ENCODE measurements at regions not wholly inside any gene's neighbourhood (a gene's known extent, or its start where the extent isn't known, plus 50 kb on each side); places are given as distances from the start of the nearest gene placed in this dataset.
A peak's percentile ranks its signal among the peaks of the same experiment; 100 is the strongest.

- TF ChIP-seq, protein P1, sequence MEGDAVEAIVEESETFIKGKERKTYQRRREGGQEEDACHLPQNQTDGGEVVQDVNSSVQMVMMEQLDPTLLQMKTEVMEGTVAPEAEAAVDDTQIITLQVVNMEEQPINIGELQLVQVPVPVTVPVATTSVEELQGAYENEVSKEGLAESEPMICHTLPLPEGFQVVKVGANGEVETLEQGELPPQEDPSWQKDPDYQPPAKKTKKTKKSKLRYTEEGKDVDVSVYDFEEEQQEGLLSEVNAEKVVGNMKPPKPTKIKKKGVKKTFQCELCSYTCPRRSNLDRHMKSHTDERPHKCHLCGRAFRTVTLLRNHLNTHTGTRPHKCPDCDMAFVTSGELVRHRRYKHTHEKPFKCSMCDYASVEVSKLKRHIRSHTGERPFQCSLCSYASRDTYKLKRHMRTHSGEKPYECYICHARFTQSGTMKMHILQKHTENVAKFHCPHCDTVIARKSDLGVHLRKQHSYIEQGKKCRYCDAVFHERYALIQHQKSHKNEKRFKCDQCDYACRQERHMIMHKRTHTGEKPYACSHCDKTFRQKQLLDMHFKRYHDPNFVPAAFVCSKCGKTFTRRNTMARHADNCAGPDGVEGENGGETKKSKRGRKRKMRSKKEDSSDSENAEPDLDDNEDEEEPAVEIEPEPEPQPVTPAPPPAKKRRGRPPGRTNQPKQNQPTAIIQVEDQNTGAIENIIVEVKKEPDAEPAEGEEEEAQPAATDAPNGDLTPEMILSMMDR (IDR thresholded peaks at IDR 0.05), result no peak
- Mint-ChIP-seq H3K27me3 (ENCODE audit: low read depth, poor library complexity) (peaks cover 29% of the 10 kb centered on the region), H3K36me3 (ENCODE audit: low read depth) (no peaks in the 10 kb centered on the region), H3K4me3 (no peak overlapping the region), H3K27ac (peak overlapping the region; percentile 9), H3K4me1 (peaks cover 43% of the 10 kb centered on the region), H3K9me3 (no peaks in the 10 kb centered on the region)
- DNase-seq, result no peak
Measured at GRCh38 chr5:171509467-171509866, 90.0 kb downstream of the FGF18 start.

DNA sequence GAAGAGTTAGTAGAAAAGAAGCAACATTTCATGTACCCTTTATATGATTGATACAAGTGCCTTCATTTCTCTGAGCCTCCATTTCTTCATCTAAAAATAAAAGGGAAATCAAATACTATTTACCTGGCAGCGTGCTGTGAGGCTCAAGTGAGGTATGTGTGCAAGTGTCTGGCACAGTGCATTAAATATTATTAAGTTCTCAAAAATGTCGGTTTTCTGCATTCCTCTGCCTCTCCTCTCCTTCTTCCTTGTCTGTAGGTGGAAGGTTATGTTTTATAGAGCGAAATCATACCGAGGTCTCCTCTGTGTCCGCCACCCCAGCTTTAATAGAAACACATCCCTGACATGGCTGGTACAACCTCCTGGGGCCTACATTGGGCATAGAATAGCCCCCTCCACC lies 93.0 kb downstream of the FGF18 start:
- Mint-ChIP-seq H3K4me1 (peaks cover 42% of the 10 kb centered on the region), H3K9me3 (no peaks in the 10 kb centered on the region), H3K27ac (no peak overlapping the region), H3K36me3 (ENCODE audit: low read depth) (no peaks in the 10 kb centered on the region), H3K27me3 (ENCODE audit: low read depth, poor library complexity) (peaks cover 36% of the 10 kb centered on the region), H3K4me3 (no peak overlapping the region)
- DNase-seq, result no peak
- TF ChIP-seq, protein P1 (IDR thresholded peaks at IDR 0.05), result no peak

DNA sequence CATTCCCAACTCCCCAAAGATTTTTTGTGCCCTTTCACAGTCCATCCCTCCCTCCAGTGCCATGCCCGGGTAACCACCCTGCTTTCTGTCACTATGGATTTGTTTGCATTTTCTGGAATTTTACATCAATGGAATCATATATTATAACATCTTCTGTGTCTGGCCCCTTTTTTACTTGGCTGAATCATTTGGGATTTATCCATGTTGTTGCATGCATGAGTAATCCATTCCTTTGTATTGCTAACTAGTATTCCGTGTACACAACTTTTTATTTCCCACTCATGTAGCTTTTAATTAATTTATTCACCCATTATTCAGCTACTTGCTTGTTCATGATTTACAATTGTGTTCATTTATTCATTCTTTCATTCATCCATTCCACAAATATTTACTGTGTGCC lies 94.1 kb downstream of the FGF18 start:
- H3K27ac Mint-ChIP-seq, result no peak overlapping the region
- H3K4me1 Mint-ChIP-seq, result peaks cover 49% of the 10 kb centered on the region
- H3K4me3 Mint-ChIP-seq, result no peak overlapping the region
- TF ChIP-seq, protein P1 (IDR thresholded peaks at IDR 0.05), result no peak
- no peak for DNase-seq
- H3K27me3 Mint-ChIP-seq (ENCODE audit: low read depth, poor library complexity), result peaks cover 34% of the 10 kb centered on the region
- H3K36me3 Mint-ChIP-seq (ENCODE audit: low read depth), result no peaks in the 10 kb centered on the region
- H3K9me3 Mint-ChIP-seq, result no peaks in the 10 kb centered on the region

- peaks cover 33% of the 10 kb centered on the region for H3K27me3 Mint-ChIP-seq (ENCODE audit: low read depth, poor library complexity)
- H3K4me1 Mint-ChIP-seq, result peaks cover 83% of the 10 kb centered on the region
- TF ChIP-seq, protein P1 (IDR thresholded peaks at IDR 0.05), result no peak
- H3K27ac Mint-ChIP-seq, result peak overlapping the region; percentile 26
- no peak for DNase-seq
- peak overlapping the region; percentile 35 for H3K4me3 Mint-ChIP-seq
- H3K9me3 Mint-ChIP-seq, result no peaks in the 10 kb centered on the region
- H3K36me3 Mint-ChIP-seq (ENCODE audit: low read depth), result no peaks in the 10 kb centered on the region
Measured at GRCh38 chr5:171518916-171519315, 99.5 kb downstream of the FGF18 start.

DNA sequence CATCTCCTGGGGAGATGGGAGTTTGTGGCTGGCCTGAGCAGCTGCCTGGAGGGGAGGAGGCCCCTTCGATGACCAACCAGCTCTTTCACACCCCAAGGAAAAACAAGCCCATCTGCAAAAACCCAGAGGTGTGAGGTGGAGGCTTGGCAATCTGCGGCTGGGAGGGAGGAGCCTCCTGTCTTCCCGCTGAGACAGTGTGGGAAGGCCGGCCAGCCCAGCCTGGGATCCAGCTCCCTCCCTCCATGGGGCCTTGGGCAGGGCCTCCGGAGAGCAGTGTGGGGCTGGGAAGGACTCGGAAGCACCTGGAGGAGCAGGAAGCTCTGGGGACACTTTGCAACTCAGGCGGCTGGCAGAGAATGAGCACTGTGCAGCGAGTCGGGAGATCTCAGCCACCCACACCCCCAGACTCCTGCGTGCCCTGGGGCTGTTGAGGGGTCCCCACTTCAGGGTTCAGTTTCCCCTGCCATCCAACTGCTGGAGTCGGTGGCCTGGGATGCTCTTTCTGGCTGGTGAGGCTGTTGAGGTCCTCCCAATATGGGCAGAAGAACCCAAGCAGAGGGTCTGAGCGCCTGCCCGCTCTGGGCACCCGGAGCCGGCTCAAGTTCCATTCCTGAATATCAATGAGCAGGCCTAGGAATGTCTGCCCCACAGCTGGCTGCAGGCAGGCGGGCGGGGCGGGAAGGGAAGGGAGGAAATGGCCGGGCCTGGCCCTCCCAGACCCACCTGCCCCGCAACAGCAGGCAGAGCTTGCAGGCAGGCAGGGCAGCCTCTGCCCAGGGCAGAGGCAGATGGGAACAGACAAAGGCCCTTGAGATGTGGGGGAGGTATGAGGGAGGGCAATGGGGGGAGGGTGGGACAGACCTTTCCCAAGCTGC lies 101.1 kb downstream of the FGF18 start:
- H3K4me3 Mint-ChIP-seq, result no peak overlapping the region
- H3K27ac Mint-ChIP-seq, result no peak overlapping the region
- H3K9me3 Mint-ChIP-seq, result no peaks in the 10 kb centered on the region
- peaks cover 24% of the 10 kb centered on the region for H3K27me3 Mint-ChIP-seq (ENCODE audit: low read depth, poor library complexity)
- DNase-seq, result peak; percentile 66
- peaks cover 89% of the 10 kb centered on the region for H3K4me1 Mint-ChIP-seq
- no peaks in the 10 kb centered on the region for H3K36me3 Mint-ChIP-seq (ENCODE audit: low read depth)
- TF ChIP-seq, protein P1 (IDR thresholded peaks at IDR 0.05), result no peak

GRCh38 chr5:171521219-171521633 lies 101.8 kb downstream of the FGF18 start:
- no peak for DNase-seq
- Mint-ChIP-seq H3K27ac (peak overlapping the region; percentile 50), H3K27me3 (ENCODE audit: low read depth, poor library complexity) (peaks cover 22% of the 10 kb centered on the region), H3K9me3 (no peaks in the 10 kb centered on the region), H3K36me3 (ENCODE audit: low read depth) (no peaks in the 10 kb centered on the region), H3K4me3 (peak overlapping the region; percentile 5), H3K4me1 (peaks cover 83% of the 10 kb centered on the region)
- TF ChIP-seq, protein P1 (IDR thresholded peaks at IDR 0.05), result no peak
